Islet precursor cell (in vitro differentiated cells): ENCODE measurements at regions not wholly inside any gene's neighbourhood (a gene's known extent, or its start where the extent isn't known, plus 50 kb on each side); places are given as distances from the start of the nearest gene placed in this dataset.

Experiments
- DNase-seq: peaks from one replicate; pipeline ENCODE4 v3.0.0-alpha.2; 2018

DNA sequence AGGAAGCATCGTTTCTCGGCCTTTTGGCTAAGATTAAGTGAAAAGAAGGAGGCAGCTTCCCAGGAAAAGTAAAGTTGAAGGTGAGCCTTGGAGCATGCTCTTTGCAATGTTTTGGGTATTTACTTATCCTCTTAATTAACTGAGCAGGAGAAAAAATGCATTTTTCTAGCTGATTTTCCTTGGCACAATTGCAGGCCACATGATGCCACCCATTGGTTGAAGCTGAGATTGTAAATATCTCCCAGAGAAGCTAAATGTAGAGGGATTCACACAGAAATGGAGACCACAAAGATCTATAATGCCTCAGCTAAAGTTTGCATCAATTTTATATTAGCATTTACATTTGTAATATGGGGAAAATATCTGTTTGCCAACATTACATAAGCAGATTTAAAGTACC lies 294.1 kb downstream of the KCNS3 start:
- no peak for DNase-seq

DNA sequence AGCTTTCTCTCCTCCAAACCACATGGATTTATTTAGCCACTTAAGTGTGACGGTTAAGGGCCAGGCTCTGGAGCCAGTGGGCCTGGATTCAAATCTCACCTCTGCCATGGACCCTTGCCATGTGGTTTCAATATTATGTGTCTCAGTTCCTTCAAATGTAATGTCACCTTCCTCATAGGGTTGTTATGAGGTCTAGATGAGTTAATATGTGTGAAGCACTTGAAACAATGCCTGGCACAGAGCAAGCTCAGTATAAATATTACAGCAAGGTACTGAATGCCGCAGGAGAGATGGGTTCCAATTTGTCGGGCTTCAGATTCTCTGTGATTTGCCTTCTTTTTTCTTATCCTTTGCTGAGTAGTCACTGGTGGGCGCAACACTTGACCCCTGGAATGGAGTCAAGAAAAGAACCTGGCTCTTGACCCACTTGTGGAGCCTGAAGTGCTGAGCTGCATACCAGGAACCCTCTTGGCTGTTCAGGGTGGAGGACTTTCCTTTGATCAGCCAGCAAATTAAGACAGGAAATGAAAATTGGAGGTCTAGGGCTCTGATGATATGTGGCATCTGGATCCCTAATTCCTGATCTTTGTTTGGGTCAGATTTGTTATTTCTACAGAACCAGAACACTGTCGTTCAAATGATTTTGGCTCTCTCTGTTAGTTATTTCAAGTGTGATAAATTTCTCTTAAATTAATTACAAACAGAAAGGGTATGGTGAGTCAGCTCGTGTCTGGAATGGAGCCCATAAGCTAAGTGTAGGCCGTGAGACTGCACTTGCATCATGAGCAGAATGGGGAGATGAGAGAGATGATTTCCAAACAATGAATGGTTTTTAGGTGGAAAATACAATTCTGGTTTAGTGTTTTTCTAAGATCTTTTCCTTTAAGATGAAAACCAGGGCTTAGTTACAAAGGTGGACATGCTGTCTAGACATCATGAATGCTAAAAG lies 293.0 kb downstream of the KCNS3 start:
- DNase-seq: no peak

GRCh38 chr2:18170642-18171041 lies 292.2 kb downstream of the KCNS3 start:
- no peak for DNase-seq

DNA sequence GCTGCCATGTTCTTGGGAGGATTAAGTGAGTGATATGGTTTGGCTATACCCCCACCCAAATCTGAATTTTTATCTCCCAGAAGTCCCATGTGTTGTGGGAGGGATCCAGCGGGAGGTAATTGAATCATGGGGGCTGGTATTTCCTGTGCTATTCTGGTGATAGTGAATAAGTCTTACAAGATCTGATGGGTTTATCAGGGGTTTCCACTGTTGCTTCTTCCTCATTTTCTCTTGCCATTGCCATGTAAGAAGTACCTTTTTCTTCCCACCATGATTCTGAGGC lies 291.4 kb downstream of the KCNS3 start:
- DNase-seq: no peak

GRCh38 chr2:18169121-18169892 lies 290.8 kb downstream of the KCNS3 start:
- DNase-seq: no peak

DNA sequence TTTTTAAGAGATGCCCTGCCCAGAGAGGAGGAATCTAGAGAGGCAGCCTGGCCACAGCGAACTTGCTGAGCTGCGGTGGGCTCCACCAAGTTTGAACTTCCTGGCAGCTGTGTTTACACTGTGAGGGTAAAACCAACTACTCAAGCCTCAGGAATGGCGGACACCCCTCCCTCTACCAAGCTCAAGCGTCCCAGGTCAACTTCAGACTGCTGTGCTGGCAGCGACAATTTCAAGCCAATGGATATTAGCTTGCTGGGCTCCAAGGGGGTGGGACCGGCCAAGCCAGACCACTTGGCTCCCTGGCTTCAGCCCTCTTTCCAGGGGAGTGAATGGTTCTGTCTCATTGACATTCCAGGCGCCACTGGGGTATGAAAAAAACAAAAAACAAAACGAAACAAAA lies 289.4 kb downstream of the KCNS3 start:
- no peak for DNase-seq

DNA sequence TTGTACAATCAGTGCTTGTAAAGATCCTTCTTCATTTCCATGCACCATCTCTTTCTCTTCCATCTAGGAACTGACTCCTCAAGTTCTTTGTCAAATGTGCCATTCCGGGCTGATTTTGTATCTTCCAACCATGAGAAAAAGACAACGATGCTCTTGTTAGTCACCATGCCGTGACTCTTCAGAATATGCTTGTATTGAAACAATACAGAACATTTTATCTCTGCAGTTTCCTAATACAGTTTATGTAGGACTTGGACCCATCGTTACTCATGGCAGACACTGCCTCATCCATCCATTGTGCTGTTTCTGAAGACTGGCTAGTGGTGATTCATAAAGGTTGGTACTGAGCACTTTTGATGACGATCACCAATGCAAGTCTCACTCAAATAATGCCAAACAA lies 283.2 kb downstream of the KCNS3 start:
- DNase-seq: no peak

- no peak for DNase-seq
Measured at GRCh38 chr2:18159896-18160295, 281.4 kb downstream of the KCNS3 start.

- DNase-seq: peak; percentile 79
Measured at GRCh38 chr2:18156421-18156820, 278.0 kb downstream of the KCNS3 start.

DNA sequence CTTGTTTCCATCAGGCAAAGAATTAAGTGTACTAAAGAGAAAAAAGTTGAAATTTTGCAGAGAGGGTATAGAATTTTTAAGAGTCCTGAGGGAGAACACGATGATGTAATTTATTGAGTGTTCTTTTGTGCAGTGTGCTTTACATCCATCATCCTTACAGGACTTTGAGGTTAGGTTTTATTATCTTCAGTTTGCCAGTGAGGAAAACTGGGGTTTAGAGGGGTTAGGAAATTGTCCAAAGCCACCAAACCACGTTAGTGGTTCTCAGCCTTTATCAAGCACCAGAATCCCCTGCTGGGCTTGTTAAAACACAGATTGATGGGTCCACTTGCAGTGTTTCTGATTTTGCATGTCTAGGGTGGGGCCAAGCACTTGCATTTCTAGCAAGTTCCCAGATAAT lies 277.5 kb downstream of the KCNS3 start:
- no peak for DNase-seq

DNA sequence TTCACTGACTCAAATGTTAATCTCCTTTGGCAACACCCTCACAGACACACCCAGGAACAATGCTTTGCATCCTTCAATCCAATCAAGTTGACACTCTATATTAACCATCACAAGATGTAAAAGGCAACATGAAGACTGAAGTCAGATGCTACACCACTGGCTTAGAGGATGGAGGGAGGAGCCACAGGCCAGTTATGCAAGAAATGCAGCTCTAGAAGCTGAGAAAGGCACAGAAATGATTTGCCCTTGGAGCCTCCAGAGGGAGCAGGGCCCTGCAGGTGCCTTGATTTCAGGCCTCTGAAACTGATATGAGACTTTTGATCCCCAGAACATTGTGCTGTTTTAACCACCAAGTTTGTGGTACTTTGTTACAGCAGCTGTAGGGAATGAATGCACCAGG lies 276.3 kb downstream of the KCNS3 start:
- DNase-seq: no peak

- no peak for DNase-seq
Measured at GRCh38 chr2:18154259-18154658, 275.8 kb downstream of the KCNS3 start.

DNA sequence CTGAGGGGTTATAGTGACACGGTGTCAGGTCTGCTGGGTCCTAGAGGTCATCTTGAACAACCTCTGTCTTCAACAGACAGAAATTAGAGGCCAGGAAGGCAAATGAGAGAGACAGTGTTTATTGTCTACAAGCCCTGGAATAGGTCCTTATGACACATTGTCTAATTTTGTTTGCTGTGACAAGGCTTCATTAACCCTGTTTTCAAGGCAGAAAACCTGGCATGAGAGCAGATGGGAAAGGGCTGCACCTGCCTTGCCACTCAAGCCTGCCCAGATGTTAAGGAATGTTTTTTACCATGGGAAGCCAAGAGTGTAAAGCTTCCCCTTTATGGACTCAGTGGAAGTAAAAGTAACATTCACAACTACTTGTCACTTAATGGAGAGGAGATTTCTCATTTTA lies 275.3 kb downstream of the KCNS3 start:
- DNase-seq: no peak

GRCh38 chr2:18151237-18151636 lies 272.8 kb downstream of the KCNS3 start:
- DNase-seq: no peak

- DNase-seq: no peak
Measured at GRCh38 chr2:18149660-18150246, 271.3 kb downstream of the KCNS3 start.

DNA sequence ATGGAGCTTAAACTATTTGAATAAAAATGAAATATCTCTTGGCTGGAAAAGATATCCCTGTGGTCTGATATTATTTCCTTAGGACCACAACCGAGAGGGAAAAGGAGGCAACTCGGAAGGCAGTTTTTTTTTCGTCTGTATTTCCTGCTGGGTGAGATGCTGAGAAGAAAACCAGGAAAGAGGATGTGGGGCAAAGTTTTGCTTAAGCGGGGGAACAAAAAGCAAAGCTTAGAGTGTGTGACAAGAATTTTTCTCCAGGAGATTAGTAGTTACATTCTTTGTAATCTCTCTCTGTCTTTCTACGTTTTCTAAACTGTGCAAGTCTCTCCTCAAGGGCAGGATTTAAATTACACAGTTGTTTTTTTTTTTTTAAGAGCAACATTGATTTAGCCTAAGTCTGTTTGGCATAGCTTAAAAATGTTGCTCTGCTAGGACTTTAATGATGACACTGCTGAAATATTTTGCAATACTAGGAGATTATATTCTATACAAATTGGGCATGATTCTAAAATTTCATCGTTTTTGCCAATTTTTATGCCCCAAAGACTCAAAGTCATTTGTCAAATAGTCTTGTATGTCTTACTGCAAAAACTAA lies 258.5 kb downstream of the KCNS3 start:
- DNase-seq: no peak

DNA sequence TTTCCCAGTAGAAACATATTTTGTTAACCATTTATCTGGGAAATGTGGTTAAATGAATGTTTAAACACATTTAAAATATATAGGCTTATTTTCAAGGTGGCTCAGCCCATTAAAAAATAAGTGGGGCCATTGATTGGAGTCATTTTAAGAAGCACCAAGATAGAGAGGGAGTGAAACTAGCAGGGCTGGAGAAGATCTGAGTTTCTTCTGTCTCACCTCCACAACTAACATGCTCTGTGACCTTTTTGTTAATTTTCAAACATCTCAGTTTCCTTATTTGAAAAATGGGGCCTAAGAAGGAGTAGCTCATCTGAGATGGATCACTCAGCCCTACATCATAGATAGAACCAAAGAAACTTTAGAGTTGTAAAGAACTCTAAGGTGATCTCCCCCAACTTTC lies 254.8 kb downstream of the KCNS3 start:
- no peak for DNase-seq

- DNase-seq: no peak
Measured at GRCh38 chr2:18132697-18133096, 254.2 kb downstream of the KCNS3 start.

DNA sequence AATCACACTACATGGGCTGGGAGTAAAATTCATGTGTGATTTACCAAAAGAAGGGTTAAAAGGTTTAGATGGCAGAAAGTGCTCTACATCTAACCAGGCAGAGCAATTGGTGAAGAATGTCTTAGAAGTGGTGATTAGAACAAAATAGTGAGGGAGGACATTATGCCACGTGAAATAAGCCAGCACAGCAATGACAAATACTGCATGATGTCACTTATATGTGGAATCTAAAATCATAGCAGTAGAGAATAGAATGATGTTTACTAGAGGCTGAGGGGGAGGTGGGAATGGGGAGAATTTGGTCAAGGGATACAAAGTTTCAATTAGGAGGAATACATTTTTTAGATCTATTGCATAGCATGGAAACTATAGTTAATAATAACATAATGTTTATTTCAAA lies 253.3 kb downstream of the KCNS3 start:
- DNase-seq: no peak

- no peak for DNase-seq
Measured at GRCh38 chr2:18129348-18129747, 250.9 kb downstream of the KCNS3 start.

DNA sequence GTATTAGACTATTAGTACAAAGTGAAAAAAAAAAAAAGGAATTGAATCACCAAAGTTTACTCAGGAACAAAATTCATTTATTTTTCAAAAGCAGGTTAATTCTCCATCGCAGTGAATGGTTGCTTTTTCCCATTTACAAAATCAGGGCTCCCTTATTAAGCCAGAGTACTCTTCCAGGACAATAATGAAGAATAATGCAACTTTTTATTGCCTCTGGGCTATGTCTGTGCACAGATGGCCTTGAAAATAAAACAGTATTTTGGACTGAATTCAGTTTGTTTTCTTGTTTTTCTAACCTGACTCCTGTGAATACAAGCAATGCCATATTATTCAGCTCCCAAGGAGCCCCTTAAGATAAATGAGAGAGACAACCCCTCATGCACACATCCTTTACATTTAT lies 246.8 kb downstream of the KCNS3 start:
- DNase-seq: no peak

DNA sequence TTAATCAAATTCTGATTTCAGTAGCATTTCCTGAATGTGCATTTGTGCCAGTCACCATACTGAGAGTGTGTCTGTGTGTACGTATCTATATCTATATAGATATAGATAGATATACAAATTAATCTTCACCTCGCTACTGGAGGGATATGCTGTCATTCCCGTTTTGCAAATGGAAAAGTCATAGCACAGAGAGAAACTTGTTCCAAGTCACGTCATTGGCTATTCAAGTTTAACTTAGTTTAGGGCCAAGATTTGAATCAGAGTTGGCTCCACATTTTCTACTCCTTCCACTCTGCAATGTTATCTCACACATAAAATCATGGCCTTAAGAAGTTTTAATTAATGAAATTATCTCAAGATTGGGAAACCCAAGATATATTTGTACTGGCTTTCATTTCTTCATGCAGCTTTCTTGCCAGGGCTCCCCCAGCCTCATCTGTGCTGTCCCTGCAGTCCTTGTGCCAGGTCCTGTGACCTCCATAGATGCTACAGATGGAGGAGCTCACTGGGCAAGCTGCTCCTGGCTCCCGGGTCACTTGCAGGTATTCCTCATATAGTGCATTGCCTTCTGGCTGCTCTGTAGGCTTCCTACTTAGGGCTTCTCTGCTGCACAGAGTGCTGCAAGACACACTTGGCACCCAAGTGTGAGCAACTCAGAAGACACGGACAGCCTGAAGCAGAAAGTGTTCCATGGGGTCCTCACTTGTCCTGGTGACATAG lies 245.8 kb downstream of the KCNS3 start:
- DNase-seq: no peak

DNA sequence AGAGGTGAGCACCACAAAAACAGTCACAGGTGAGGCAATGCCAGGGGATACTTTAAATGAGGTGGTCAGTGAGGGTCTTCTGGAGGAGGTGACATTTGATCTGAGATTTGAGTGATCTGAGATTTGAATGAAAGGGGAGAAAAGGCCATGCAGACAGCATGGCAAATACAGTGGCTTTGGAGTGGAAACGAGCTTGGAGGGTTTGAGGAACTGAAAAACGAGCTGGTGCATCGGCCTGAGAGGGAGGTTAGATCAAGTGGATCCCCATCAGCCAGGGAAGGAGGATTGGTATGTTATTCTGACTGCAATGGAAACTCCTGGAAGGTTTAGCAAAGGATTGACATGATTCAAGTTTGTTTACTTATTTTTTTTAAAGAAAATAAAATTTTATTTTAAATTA lies 245.1 kb downstream of the KCNS3 start:
- DNase-seq: no peak
